ENCODE measurements at regions not wholly inside any gene's neighbourhood (a gene's known extent, or its start where the extent isn't known, plus 50 kb on each side); places are given as distances from the start of the nearest gene placed in this dataset.

GRCh38 chr6:140644017-140644416 lies 1269.6 kb upstream of the CITED2 start:
- no peak for DNase-seq

DNA sequence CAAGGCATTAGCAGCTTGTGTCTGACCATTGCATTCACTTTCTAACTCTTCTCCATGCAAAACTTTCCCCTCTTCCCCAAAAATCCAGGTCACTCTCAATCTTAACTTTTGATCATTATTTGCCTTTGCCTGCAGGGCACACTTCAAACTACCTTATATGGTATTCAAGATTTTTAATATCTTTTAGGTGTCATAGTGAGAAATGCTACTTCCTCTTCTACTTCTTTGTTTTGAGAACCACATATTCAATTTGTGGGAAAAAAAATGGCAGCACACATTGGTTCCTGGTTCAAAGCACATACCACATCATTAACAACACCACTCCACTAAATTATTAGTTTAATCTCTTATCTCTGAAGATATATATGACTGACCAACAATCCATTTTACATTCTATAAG lies 1267.0 kb upstream of the CITED2 start:
- no peak for DNase-seq

- no peak for DNase-seq
Observed at GRCh38 chr6:140636908-140637402, 1262.5 kb upstream of the CITED2 start.

DNA sequence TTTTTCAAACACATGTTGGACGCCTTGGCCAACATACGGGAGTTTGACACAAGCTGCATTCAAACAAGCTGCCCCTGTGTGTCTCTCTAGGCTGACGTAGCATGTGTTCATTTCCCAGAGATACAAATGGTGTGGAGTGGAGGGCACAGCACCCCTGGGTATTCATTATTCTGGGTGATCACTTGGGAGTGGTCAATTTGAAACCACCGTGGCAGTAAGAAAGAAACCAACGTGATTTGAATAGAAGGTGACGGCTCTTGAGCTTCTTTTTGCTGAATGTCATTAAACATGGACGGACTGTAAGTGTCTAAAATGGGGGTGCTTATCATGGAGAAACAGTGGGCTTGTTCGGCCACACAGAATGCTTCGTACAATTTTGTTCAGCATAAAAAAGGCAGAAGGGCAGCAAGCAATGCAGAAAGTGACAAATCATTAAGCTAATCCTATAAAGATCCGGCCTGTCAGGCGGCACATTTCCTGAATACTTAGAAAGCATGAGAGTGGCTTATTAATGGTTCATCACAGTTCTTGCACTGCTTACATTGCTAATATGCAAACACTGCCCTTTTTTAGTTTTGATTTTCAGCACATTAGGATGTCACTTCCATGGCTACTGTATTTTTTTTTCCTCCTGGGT lies 1261.9 kb upstream of the CITED2 start:
- DNase-seq, result no peak

- no peak for DNase-seq
Observed at GRCh38 chr6:140627002-140627401, 1252.6 kb upstream of the CITED2 start.

DNA sequence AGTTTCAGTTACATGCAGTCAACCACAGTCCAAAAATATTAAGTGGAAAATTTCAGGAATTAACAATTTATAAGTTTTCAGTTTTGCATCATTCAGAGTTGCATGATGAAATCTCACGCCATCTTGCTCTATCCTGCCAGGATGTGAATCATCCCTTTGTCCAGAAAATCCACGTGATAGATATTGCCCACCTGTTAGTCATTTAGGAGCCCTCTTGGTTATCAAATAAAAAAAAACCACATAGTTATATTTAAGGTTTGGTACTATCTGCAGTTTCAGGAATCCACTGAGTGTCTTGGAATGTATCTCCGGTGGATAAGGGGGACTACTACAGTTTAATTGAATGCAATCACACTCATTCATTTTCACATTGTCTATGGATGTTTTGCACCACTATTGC lies 1249.0 kb upstream of the CITED2 start:
- DNase-seq, result no peak

GRCh38 chr6:140620496-140620895 lies 1246.0 kb upstream of the CITED2 start:
- DNase-seq, result no peak

DNA sequence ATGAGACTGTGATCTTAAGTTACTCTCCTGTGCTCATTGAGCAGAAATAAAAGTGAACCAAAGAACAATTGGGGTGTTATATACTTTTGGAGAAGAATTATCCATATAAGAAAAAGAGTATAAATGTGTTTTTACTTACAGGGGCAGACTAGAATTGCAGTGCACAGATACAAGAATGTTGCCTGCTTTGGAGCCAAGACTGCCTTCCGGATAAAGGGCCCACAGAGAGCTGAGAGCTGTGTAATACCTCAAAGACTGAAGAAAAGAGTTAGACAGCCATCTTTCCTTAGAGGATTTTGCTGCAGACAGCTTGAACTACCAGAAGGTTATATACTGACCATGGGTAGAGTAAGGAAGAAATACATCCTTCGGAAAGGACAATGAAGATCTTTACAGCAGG lies 1235.5 kb upstream of the CITED2 start:
- DNase-seq, result no peak

DNA sequence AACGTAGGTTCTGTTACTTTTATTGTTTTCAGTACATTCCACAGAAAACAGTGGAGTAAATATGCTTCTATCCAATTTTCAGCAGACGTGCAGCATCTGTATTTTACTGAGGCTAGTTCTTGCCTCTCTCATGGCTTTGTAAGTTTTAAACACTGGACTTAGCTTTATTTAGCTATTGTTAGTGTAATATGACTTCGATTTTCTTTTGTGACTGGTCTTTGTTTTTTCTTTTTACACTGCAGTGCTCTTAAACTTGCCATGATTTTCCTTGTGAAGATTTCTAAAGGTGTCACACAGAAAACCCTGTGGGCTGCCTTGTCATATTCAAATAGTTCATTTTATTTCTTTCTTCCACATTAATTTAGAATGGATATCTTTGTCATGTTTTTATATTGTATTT lies 1234.9 kb upstream of the CITED2 start:
- DNase-seq, result no peak

- DNase-seq, result no peak
Observed at GRCh38 chr6:140604786-140605185, 1230.3 kb upstream of the CITED2 start.

DNA sequence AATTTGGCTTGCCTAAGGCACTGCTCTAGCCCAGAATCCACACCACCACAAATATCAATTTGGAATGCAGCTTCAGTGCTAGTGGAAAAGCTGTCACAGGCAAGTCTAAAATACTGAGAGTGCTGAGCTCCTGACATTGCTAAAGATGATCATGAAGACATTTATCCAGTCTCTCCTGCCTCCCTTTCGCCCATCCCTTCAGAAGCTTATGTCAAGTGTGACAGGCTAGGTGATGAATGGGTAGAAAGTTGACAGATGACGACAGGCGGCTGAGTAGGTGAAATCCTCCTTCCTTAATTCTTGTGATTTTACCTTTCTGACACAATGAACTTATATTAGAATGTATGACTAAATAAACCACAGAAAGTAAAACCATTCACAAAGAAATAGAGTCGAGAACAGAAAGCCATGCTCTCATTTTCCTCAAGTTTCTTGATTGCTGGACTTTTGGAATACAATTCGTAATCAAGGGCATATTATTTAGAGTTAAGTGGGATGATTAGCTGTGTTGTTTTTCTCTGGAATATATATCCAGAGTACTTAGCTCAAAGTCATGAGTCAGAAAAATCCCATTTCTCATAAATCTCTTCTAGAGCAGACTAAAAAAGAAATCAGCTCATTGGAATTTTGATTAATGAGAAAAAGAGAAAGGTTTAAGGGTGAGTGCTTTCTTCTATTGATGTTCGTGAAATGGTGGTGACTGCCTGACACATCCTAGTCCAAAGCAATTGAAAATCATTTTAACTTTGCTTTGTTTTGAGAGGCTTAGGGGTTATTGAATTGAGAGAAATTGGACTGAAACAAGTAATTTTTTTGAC lies 1228.2 kb upstream of the CITED2 start:
- no peak for DNase-seq

- DNase-seq, result no peak
Observed at GRCh38 chr6:140601021-140601808, 1226.8 kb upstream of the CITED2 start.

DNA sequence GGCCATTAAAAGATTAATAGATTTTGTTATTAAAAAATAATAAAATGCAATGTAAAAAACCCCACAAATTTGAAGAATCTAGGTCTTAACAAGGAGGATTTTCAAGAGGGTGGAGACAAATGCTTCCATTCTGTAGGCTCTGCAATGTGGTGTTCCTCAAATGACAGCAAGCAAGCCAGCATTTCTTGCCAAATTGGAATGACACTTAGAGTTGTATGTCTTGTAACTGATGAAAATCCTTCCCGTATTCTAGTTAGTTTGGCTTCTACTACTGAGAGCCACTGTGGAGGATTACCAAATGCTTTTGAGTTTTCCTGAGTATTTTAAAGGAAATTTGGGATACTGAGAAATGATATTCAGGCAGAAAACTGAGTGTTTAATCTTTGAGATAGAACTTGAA lies 1225.5 kb upstream of the CITED2 start:
- peak; percentile 29 for DNase-seq

DNA sequence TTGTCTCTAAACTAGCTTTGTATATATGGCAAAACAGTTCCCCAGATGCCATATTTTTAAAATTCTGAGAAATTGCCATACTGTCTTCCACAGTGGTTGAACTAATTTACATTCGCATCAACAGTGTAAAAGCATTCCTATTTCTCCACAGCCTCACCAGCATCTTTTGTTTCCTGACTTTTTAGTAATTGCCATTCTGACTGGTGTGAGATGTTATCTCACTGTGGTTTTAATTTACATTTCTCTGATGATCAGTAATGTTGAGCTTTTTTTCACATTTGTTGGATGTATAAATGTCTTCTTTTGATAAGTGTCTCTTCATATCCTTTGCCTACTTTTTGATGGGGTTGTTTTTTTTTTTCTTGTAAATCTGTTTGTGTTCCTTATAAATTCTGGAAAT lies 1222.7 kb upstream of the CITED2 start:
- DNase-seq, result no peak

DNA sequence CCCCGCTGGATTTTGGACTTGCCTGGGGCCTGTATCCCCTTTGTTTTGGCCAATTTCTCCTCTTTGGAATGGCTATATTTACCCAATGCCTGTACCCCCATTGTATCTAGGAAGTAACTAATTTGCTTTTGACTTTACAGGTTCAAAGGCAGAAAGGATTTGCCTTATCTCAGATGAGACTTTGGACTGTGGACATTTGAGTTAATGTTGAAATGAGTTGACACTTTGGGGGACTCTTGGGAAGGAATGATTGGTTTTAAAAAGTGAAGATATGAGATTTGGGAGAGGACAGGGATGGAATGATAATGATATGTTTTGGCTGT lies 1220.3 kb upstream of the CITED2 start:
- no peak for DNase-seq

DNA sequence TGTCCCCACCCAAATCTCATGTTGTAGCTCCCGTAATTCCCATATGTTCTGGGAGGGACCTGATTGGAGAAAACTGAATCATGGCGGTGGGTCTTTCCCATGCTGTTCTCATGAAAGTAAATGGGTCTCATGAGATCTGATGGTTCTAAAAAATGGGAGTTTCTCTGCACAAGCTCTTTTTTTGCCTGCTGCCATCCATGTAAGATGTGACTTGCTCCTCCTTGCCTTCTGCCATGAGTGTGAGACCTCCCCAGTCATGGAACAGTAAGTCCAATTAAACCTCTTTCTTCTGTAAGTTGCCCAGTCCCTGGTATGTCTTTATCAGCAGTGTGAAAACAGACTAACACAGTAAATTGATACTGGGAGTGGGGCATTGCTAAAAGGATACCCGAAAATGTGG lies 1218.4 kb upstream of the CITED2 start:
- DNase-seq, result no peak

DNA sequence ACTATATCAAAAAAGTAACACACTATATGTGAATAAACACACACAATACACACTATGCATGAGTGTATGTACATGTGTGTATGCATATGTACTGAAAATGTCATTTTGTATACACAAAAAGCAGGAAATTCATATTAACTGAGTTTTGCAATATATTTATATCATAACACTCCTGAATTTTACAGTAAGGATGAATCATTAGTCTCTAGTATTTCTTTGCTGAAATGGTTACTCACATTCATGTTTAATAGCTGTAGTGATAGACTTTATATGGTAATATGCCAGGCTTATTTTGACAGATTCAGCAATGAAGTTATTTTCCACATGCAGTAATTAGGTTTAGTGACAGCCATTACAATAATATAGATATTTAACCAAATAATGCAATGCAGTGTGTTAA lies 1216.2 kb upstream of the CITED2 start:
- DNase-seq, result no peak

DNA sequence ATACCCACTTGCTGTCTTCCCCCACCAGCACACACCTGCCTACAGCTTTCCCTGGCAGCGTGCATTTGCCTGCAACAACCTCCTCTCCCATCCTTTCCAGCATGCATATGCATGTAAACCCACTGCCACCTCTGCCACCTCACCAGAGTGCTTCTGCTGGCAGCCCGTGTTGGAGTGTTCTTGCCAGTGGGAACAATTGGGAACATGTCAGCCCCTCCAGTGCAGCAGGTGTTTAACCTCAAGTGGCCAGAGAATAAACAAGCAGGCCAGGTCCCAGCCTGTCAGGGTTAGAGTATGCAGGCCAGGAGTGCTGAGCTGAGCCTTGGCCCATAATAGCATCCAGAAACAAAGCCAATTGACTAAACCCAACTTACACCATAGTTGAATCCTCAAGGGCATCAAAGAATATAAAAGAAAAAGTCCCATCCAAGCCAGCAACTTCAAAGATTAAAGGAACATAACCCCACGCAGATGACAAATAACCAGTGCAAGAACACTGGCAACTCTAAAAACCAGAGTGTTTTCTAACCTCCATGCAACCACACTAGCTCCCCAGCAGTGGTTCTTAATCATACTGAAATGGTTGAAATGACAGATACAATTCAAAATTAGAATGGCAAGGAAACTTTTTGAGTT lies 1212.1 kb upstream of the CITED2 start:
- DNase-seq, result no peak

- DNase-seq, result no peak
Observed at GRCh38 chr6:140581601-140582000, 1207.2 kb upstream of the CITED2 start.

- no peak for DNase-seq
Observed at GRCh38 chr6:140579918-140580317, 1205.5 kb upstream of the CITED2 start.

- no peak for DNase-seq
Observed at GRCh38 chr6:140576004-140576555, 1201.6 kb upstream of the CITED2 start.

DNA sequence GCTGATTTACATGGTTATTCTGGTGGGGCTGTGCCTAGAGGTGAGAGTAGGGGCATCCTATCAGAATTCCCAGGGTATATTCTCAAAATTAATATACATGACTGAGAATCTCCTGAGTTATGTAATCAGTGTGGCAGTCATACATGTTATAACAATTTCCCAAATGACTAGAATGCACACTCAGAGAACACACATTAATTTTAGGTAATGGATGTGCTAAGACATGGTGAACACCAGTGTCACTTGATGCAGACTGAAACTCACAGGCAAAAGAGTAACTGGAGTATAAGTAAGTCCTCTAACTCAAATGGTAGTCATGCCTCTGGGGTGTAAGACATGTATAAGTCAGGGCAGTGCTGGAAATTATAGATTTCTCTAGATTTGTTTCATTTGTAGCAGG lies 1198.4 kb upstream of the CITED2 start:
- no peak for DNase-seq

- peak; percentile 16 for DNase-seq
Observed at GRCh38 chr6:140572129-140572528, 1197.7 kb upstream of the CITED2 start.

Data from hindlimb muscle (tissue), 1 donor.